Muscle layer of duodenum (tissue), 2 donors: ENCODE measurements at regions not wholly inside any gene's neighbourhood (a gene's known extent, or its start where the extent isn't known, plus 50 kb on each side); places are given as distances from the start of the nearest gene placed in this dataset.

Experiments used
- H3K27ac ChIP-seq: one replicate; pipeline ENCODE4 v1.7.0; 2013; ENCODE audit warnings: mild to moderate bottlenecking, low read length
- H3K27me3 ChIP-seq: one replicate; pipeline ENCODE4 v1.7.0; 2013; ENCODE audit warnings: low read depth, mild to moderate bottlenecking, control low read depth, low read length
- H3K36me3 ChIP-seq, 2 donors: one replicate each; pipeline ENCODE4 v1.7.0; 2013; ENCODE audit warnings: low read length in 2 of 2, control low read depth in 1 of 2, mild to moderate bottlenecking in 1 of 2; ENCODE audit not compliant: insufficient read depth in 2 of 2, control insufficient read depth in 1 of 2
- H3K4me1 ChIP-seq, 2 donors: one replicate each; pipeline ENCODE4 v1.7.0; 2013; ENCODE audit warnings: low read length in 2 of 2, mild to moderate bottlenecking in 2 of 2, control low read depth in 1 of 2, moderate library complexity in 1 of 2; ENCODE audit not compliant: insufficient read depth in 2 of 2, control insufficient read depth in 1 of 2
- H3K4me3 ChIP-seq, 2 donors: one replicate each; pipeline ENCODE4 v1.7.0; 2013; ENCODE audit warnings: low read length in 2 of 2, low read depth in 1 of 2, mild to moderate bottlenecking in 1 of 2
- H3K9me3 ChIP-seq, 2 donors: one replicate each; pipeline ENCODE4 v1.7.0; 2013; ENCODE audit warnings: low read length in 2 of 2, control low read depth in 1 of 2, mild to moderate bottlenecking in 1 of 2; ENCODE audit not compliant: control insufficient read depth in 1 of 2
- donor health status: healthy.

- no peak overlapping the region for H3K27ac ChIP-seq
- no peaks in the 10 kb centered on the region for H3K9me3 ChIP-seq
- H3K4me3 ChIP-seq, result no peak overlapping the region
- H3K4me1 ChIP-seq, result no peaks in the 10 kb centered on the region
- no peaks in the 10 kb centered on the region for H3K27me3 ChIP-seq
- no peaks in the 10 kb centered on the region for H3K36me3 ChIP-seq
Measured at GRCh38 chr2:241943961-241944575, 74.5 kb downstream of the RTP5 start.

GRCh38 chr2:241944821-241945220 lies 75.3 kb downstream of the RTP5 start:
- Histone ChIP-seq H3K27me3 (no peaks in the 10 kb centered on the region), H3K9me3 (no peaks in the 10 kb centered on the region)

GRCh38 chr2:241945311-241945710 lies 75.8 kb downstream of the RTP5 start:
- Histone ChIP-seq H3K4me3 (no peak overlapping the region), H3K36me3 (no peaks in the 10 kb centered on the region), H3K27me3 (no peaks in the 10 kb centered on the region), H3K9me3 (no peaks in the 10 kb centered on the region), H3K4me1 (no peaks in the 10 kb centered on the region), H3K27ac (no peak overlapping the region)

More at GRCh38 chr2:241944821-241945220, 75.3 kb downstream of the RTP5 start:
- no peaks in the 10 kb centered on the region for H3K4me1 ChIP-seq
- H3K4me3 ChIP-seq, result no peak overlapping the region
- no peak overlapping the region for H3K27ac ChIP-seq
- H3K36me3 ChIP-seq, result no peaks in the 10 kb centered on the region

- H3K27me3 ChIP-seq, result no peaks in the 10 kb centered on the region
- H3K4me1 ChIP-seq, result peaks cover 4 to 5% of the 10 kb centered on the region in 2 donors
- no peaks in the 10 kb centered on the region for H3K36me3 ChIP-seq
- no peak overlapping the region for H3K27ac ChIP-seq
- H3K9me3 ChIP-seq, result no peaks in the 10 kb centered on the region
- no peak overlapping the region for H3K4me3 ChIP-seq
Measured at GRCh38 chr2:241945803-241946202, 76.3 kb downstream of the RTP5 start.

- H3K27me3 ChIP-seq, result no peaks in the 10 kb centered on the region
- H3K4me3 ChIP-seq, result no peak overlapping the region
- H3K27ac ChIP-seq, result no peak overlapping the region
- no peaks in the 10 kb centered on the region for H3K9me3 ChIP-seq
- H3K36me3 ChIP-seq, result no peaks in the 10 kb centered on the region
- peaks cover 4 to 7% of the 10 kb centered on the region in 2 donors for H3K4me1 ChIP-seq
Measured at GRCh38 chr2:241946306-241947003, 76.9 kb downstream of the RTP5 start.

- no peaks in the 10 kb centered on the region for H3K27me3 ChIP-seq
- no peak overlapping the region for H3K27ac ChIP-seq
- peaks cover 4 to 7% of the 10 kb centered on the region in 2 donors for H3K4me1 ChIP-seq
- H3K9me3 ChIP-seq, result no peaks in the 10 kb centered on the region
- no peaks in the 10 kb centered on the region for H3K36me3 ChIP-seq
- H3K4me3 ChIP-seq, result no peak overlapping the region
Measured at GRCh38 chr2:241947004-241947350, 77.4 kb downstream of the RTP5 start.

GRCh38 chr2:241947401-241947800 lies 77.9 kb downstream of the RTP5 start:
- peaks cover 4 to 7% of the 10 kb centered on the region in 2 donors for H3K4me1 ChIP-seq
- H3K36me3 ChIP-seq, result no peaks in the 10 kb centered on the region
- H3K27me3 ChIP-seq, result no peaks in the 10 kb centered on the region
- no peak overlapping the region for H3K4me3 ChIP-seq
- H3K27ac ChIP-seq, result no peak overlapping the region
- H3K9me3 ChIP-seq, result no peaks in the 10 kb centered on the region

GRCh38 chr2:241947876-241948275 lies 78.3 kb downstream of the RTP5 start:
- Histone ChIP-seq H3K27ac (no peak overlapping the region), H3K9me3 (no peaks in the 10 kb centered on the region), H3K27me3 (no peaks in the 10 kb centered on the region), H3K36me3 (no peaks in the 10 kb centered on the region), H3K4me3 (no peak overlapping the region), H3K4me1 (peaks cover 4 to 7% of the 10 kb centered on the region in 2 donors)

GRCh38 chr2:241948299-241948897 lies 78.9 kb downstream of the RTP5 start:
- Histone ChIP-seq H3K4me3 (no peak overlapping the region), H3K36me3 (no peaks in the 10 kb centered on the region), H3K27me3 (no peaks in the 10 kb centered on the region), H3K4me1 (peaks cover 4 to 7% of the 10 kb centered on the region in 2 donors), H3K9me3 (no peaks in the 10 kb centered on the region), H3K27ac (no peak overlapping the region)

- no peak overlapping the region for H3K27ac ChIP-seq
- no peak overlapping the region for H3K4me3 ChIP-seq
- no peaks in the 10 kb centered on the region for H3K27me3 ChIP-seq
- H3K36me3 ChIP-seq, result no peaks in the 10 kb centered on the region
- H3K9me3 ChIP-seq, result no peaks in the 10 kb centered on the region
- H3K4me1 ChIP-seq, result peaks cover 4 to 7% of the 10 kb centered on the region in 2 donors
Measured at GRCh38 chr2:241948901-241949735, 79.6 kb downstream of the RTP5 start.

GRCh38 chr2:241949736-241950412 lies 80.3 kb downstream of the RTP5 start:
- Histone ChIP-seq H3K4me3 (no peak overlapping the region), H3K27ac (no peak overlapping the region), H3K27me3 (no peaks in the 10 kb centered on the region), H3K4me1 (peaks cover 4 to 7% of the 10 kb centered on the region in 2 donors), H3K36me3 (no peaks in the 10 kb centered on the region), H3K9me3 (no peaks in the 10 kb centered on the region)
